ENCODE measurements at regions not wholly inside any gene's neighbourhood (a gene's known extent, or its start where the extent isn't known, plus 50 kb on each side); places are given as distances from the start of the nearest gene placed in this dataset.

GRCh38 chr18:2360861-2361260, 210.4 kb downstream of the METTL4 start:
- no peak for TF ChIP-seq EZH2 (IDR thresholded peaks at IDR 0.05; ENCODE audit: insufficient read depth, poor library complexity, severe bottlenecking)
- TF ChIP-seq EZH2phosphoT487 (IDR thresholded peaks at IDR 0.05; ENCODE audit: insufficient read depth, low read depth), result no peak
